Pons (tissue), 1 donor: ENCODE measurements at regions not wholly inside any gene's neighbourhood (a gene's known extent, or its start where the extent isn't known, plus 50 kb on each side); places are given as distances from the start of the nearest gene placed in this dataset.
A peak's percentile ranks its signal among the peaks of the same experiment; 100 is the strongest.

Experiments
- DNase-seq: peaks from one replicate; pipeline ENCODE4 v3.0.0-alpha.2; 2016; ENCODE audit warnings: low spot score

- no peak for DNase-seq
These were observed 71.1 kb upstream of the MROH9 start for GRCh38 chr1:170864238-170864637.

- no peak for DNase-seq
These were observed 70.3 kb upstream of the MROH9 start for GRCh38 chr1:170864876-170865538.

- no peak for DNase-seq
These were observed 68.7 kb upstream of the MROH9 start for GRCh38 chr1:170866646-170867045.

- no peak for DNase-seq
These were observed 63.5 kb upstream of the MROH9 start for GRCh38 chr1:170871868-170872267.

GRCh38 chr1:170872663-170873062 lies 62.7 kb upstream of the MROH9 start:
- DNase-seq: peak; percentile 53

GRCh38 chr1:170874671-170875070 lies 60.7 kb upstream of the MROH9 start:
- DNase-seq: no peak

- peak; percentile 74 for DNase-seq
These were observed 53.8 kb upstream of the MROH9 start for GRCh38 chr1:170881268-170882265.
